HG03575 (cell line): ENCODE measurements at regions not wholly inside any gene's neighbourhood (a gene's known extent, or its start where the extent isn't known, plus 50 kb on each side); places are given as distances from the start of the nearest gene placed in this dataset.

ENCODE experiments used
- ATAC-seq: cut with Tn5 transposase; IDR thresholded peaks from one replicate; pipeline ENCODE4 v1.9.1; 2021; ENCODE audit not compliant: unreplicated experiment, insufficient number of reproducible peaks, low FRiP score; ENCODE audit errors: extremely low read depth

GRCh38 chr3:69542089-69542804 is 156.4 kb upstream of the FRMD4B start:
- ATAC-seq: no peak

GRCh38 chr3:69541711-69542088 is 155.8 kb upstream of the FRMD4B start:
- no peak for ATAC-seq

- no peak for ATAC-seq
These were observed 155.1 kb upstream of the FRMD4B start for GRCh38 chr3:69540706-69541581.

- no peak for ATAC-seq
These were observed 153.2 kb upstream of the FRMD4B start for GRCh38 chr3:69539134-69539533.

GRCh38 chr3:69538281-69538680 is 152.4 kb upstream of the FRMD4B start:
- ATAC-seq: no peak

- ATAC-seq: no peak
These were observed 150.6 kb upstream of the FRMD4B start for GRCh38 chr3:69536306-69537020.

- ATAC-seq: no peak
These were observed 149.7 kb upstream of the FRMD4B start for GRCh38 chr3:69535613-69536012.

GRCh38 chr3:69532547-69533224 is 146.8 kb upstream of the FRMD4B start:
- ATAC-seq: no peak

GRCh38 chr3:69531576-69532546 is 146.0 kb upstream of the FRMD4B start:
- ATAC-seq: no peak

- ATAC-seq: no peak
These were observed 144.7 kb upstream of the FRMD4B start for GRCh38 chr3:69530554-69530953.

GRCh38 chr3:69527498-69527897 is 141.6 kb upstream of the FRMD4B start:
- no peak for ATAC-seq

GRCh38 chr3:69524816-69525215 is 138.9 kb upstream of the FRMD4B start:
- no peak for ATAC-seq

- ATAC-seq: no peak
These were observed 135.4 kb upstream of the FRMD4B start for GRCh38 chr3:69521286-69521685.

- no peak for ATAC-seq
These were observed 125.5 kb upstream of the FRMD4B start for GRCh38 chr3:69511361-69511760.

- ATAC-seq: no peak
These were observed 124.7 kb upstream of the FRMD4B start for GRCh38 chr3:69510481-69511030.

GRCh38 chr3:69509288-69509687 is 123.4 kb upstream of the FRMD4B start:
- no peak for ATAC-seq

- no peak for ATAC-seq
These were observed 120.0 kb upstream of the FRMD4B start for GRCh38 chr3:69505770-69506407.
